ENCODE measurements at regions not wholly inside any gene's neighbourhood (a gene's known extent, or its start where the extent isn't known, plus 50 kb on each side); places are given as distances from the start of the nearest gene placed in this dataset.

GRCh38 chr2:6724605-6725140 is 141.0 kb downstream of the CMPK2 start:
- no peaks in the 10 kb centered on the region for H3K9me3 Mint-ChIP-seq
- H3K4me3 Mint-ChIP-seq: no peak overlapping the region
- H3K4me1 Mint-ChIP-seq: no peaks in the 10 kb centered on the region
- no peaks in the 10 kb centered on the region for H3K36me3 Mint-ChIP-seq (ENCODE audit: low read depth)
- no peaks in the 10 kb centered on the region for H3K27me3 Mint-ChIP-seq
- DNase-seq: no peak
- intact Hi-C loops (cut with micrococcal nuclease): no loop called here
- no peak overlapping the region for H3K27ac Mint-ChIP-seq

- Mint-ChIP-seq H3K27ac (no peak overlapping the region), H3K9me3 (no peaks in the 10 kb centered on the region), H3K4me1 (no peaks in the 10 kb centered on the region), H3K4me3 (no peak overlapping the region), H3K36me3 (ENCODE audit: low read depth) (no peaks in the 10 kb centered on the region), H3K27me3 (no peaks in the 10 kb centered on the region)
- intact Hi-C loops (cut with micrococcal nuclease): no loop called here
- no peak for DNase-seq
These were observed 137.6 kb downstream of the CMPK2 start for GRCh38 chr2:6728156-6728555.

- Mint-ChIP-seq H3K4me3 (no peak overlapping the region), H3K27ac (no peak overlapping the region), H3K27me3 (peaks cover 4% of the 10 kb centered on the region), H3K4me1 (no peaks in the 10 kb centered on the region), H3K36me3 (ENCODE audit: low read depth) (no peaks in the 10 kb centered on the region), H3K9me3 (no peaks in the 10 kb centered on the region)
- intact Hi-C loops (cut with micrococcal nuclease): no loop called here
- DNase-seq: no peak
These were observed 135.7 kb downstream of the CMPK2 start for GRCh38 chr2:6730003-6730402.

- Mint-ChIP-seq H3K4me1 (no peaks in the 10 kb centered on the region), H3K4me3 (no peak overlapping the region)
- DNase-seq: no peak
These were observed 134.8 kb downstream of the CMPK2 start for GRCh38 chr2:6730649-6731532.

GRCh38 chr2:6739547-6739946 is 126.2 kb downstream of the CMPK2 start:
- Mint-ChIP-seq H3K4me3 (no peak overlapping the region), H3K4me1 (no peaks in the 10 kb centered on the region), H3K27me3 (peaks cover 10% of the 10 kb centered on the region), H3K9me3 (no peaks in the 10 kb centered on the region), H3K27ac (no peak overlapping the region), H3K36me3 (ENCODE audit: low read depth) (no peaks in the 10 kb centered on the region)
- intact Hi-C loops (cut with micrococcal nuclease): no loop called here
- DNase-seq: no peak

More at GRCh38 chr2:6730649-6731532, 134.8 kb downstream of the CMPK2 start:
- Mint-ChIP-seq H3K27ac (no peak overlapping the region), H3K27me3 (peaks cover 4% of the 10 kb centered on the region), H3K9me3 (no peaks in the 10 kb centered on the region), H3K36me3 (ENCODE audit: low read depth) (no peaks in the 10 kb centered on the region)
- intact Hi-C loops (cut with micrococcal nuclease): no loop called here

GRCh38 chr2:6741229-6741628 is 124.5 kb downstream of the CMPK2 start:
- peaks cover 11% of the 10 kb centered on the region for H3K27me3 Mint-ChIP-seq
- no peaks in the 10 kb centered on the region for H3K9me3 Mint-ChIP-seq
- no peak for DNase-seq
- no peak overlapping the region for H3K4me3 Mint-ChIP-seq
- no peaks in the 10 kb centered on the region for H3K4me1 Mint-ChIP-seq
- intact Hi-C loops (cut with micrococcal nuclease): no loop called here
- no peak overlapping the region for H3K27ac Mint-ChIP-seq
- no peaks in the 10 kb centered on the region for H3K36me3 Mint-ChIP-seq (ENCODE audit: low read depth)

GRCh38 chr2:6744038-6744437 is 121.7 kb downstream of the CMPK2 start:
- H3K27ac Mint-ChIP-seq: no peak overlapping the region
- intact Hi-C loops (cut with micrococcal nuclease): no loop called here
- no peaks in the 10 kb centered on the region for H3K36me3 Mint-ChIP-seq (ENCODE audit: low read depth)
- DNase-seq: no peak
- H3K4me1 Mint-ChIP-seq: no peaks in the 10 kb centered on the region
- H3K4me3 Mint-ChIP-seq: no peak overlapping the region
- no peaks in the 10 kb centered on the region for H3K9me3 Mint-ChIP-seq
- H3K27me3 Mint-ChIP-seq: peaks cover 13% of the 10 kb centered on the region

- intact Hi-C loops (cut with micrococcal nuclease): no loop called here
- Mint-ChIP-seq H3K9me3 (no peaks in the 10 kb centered on the region), H3K27me3 (peaks cover 11% of the 10 kb centered on the region), H3K4me3 (no peak overlapping the region), H3K4me1 (no peaks in the 10 kb centered on the region), H3K36me3 (ENCODE audit: low read depth) (no peaks in the 10 kb centered on the region), H3K27ac (no peak overlapping the region)
- DNase-seq: no peak
These were observed 118.3 kb downstream of the CMPK2 start for GRCh38 chr2:6747433-6747832.

GRCh38 chr2:6748406-6749067 is 117.2 kb downstream of the CMPK2 start:
- H3K36me3 Mint-ChIP-seq (ENCODE audit: low read depth): no peaks in the 10 kb centered on the region
- no peaks in the 10 kb centered on the region for H3K4me1 Mint-ChIP-seq
- intact Hi-C loops (cut with micrococcal nuclease): no loop called here
- no peak overlapping the region for H3K27ac Mint-ChIP-seq
- no peaks in the 10 kb centered on the region for H3K9me3 Mint-ChIP-seq
- no peak overlapping the region for H3K4me3 Mint-ChIP-seq
- H3K27me3 Mint-ChIP-seq: peaks cover 11% of the 10 kb centered on the region
- DNase-seq: no peak

GRCh38 chr2:6749962-6750361 is 115.7 kb downstream of the CMPK2 start:
- Mint-ChIP-seq H3K9me3 (no peaks in the 10 kb centered on the region), H3K4me3 (no peak overlapping the region), H3K27me3 (peaks cover 13% of the 10 kb centered on the region), H3K36me3 (ENCODE audit: low read depth) (no peaks in the 10 kb centered on the region), H3K27ac (no peak overlapping the region), H3K4me1 (no peaks in the 10 kb centered on the region)
- intact Hi-C loops (cut with micrococcal nuclease): no loop called here
- DNase-seq: no peak

GRCh38 chr2:6750411-6751158 is 115.1 kb downstream of the CMPK2 start:
- Mint-ChIP-seq H3K4me1 (no peaks in the 10 kb centered on the region), H3K27ac (no peak overlapping the region), H3K36me3 (ENCODE audit: low read depth) (no peaks in the 10 kb centered on the region), H3K27me3 (peaks cover 16% of the 10 kb centered on the region), H3K4me3 (no peak overlapping the region), H3K9me3 (no peaks in the 10 kb centered on the region)
- DNase-seq: no peak
- intact Hi-C loops (cut with micrococcal nuclease): no loop called here

GRCh38 chr2:6754419-6754818 is 111.3 kb downstream of the CMPK2 start:
- Mint-ChIP-seq H3K4me1 (no peaks in the 10 kb centered on the region), H3K36me3 (ENCODE audit: low read depth) (no peaks in the 10 kb centered on the region), H3K4me3 (no peak overlapping the region), H3K27ac (no peak overlapping the region), H3K9me3 (no peaks in the 10 kb centered on the region), H3K27me3 (peaks cover 5% of the 10 kb centered on the region)
- DNase-seq: no peak
- intact Hi-C loops (cut with micrococcal nuclease): no loop called here

GRCh38 chr2:6755456-6755855 is 110.3 kb downstream of the CMPK2 start:
- Mint-ChIP-seq H3K27me3 (peaks cover 5% of the 10 kb centered on the region), H3K36me3 (ENCODE audit: low read depth) (no peaks in the 10 kb centered on the region), H3K27ac (no peak overlapping the region), H3K9me3 (no peaks in the 10 kb centered on the region), H3K4me3 (no peak overlapping the region), H3K4me1 (no peaks in the 10 kb centered on the region)
- DNase-seq: no peak
- intact Hi-C loops (cut with micrococcal nuclease): no loop called here

- no peak overlapping the region for H3K27ac Mint-ChIP-seq
- no peaks in the 10 kb centered on the region for H3K4me1 Mint-ChIP-seq
- H3K4me3 Mint-ChIP-seq: no peak overlapping the region
- no peaks in the 10 kb centered on the region for H3K9me3 Mint-ChIP-seq
- no peak for DNase-seq
- intact Hi-C loops (cut with micrococcal nuclease): no loop called here
- H3K27me3 Mint-ChIP-seq: peaks cover 5% of the 10 kb centered on the region
- H3K36me3 Mint-ChIP-seq (ENCODE audit: low read depth): no peaks in the 10 kb centered on the region
These were observed 108.5 kb downstream of the CMPK2 start for GRCh38 chr2:6757215-6757614.

Data from activated CD4-positive, alpha-beta T cell treated with anti-CD3 and anti-CD28 coated beads, Interleukin-2, amount 10 ng/mL, durations not matched to agents 24 days and 14 days (primary cell).